GM18909 (cell line): ENCODE measurements at regions not wholly inside any gene's neighbourhood (a gene's known extent, or its start where the extent isn't known, plus 50 kb on each side); places are given as distances from the start of the nearest gene placed in this dataset.
"Not testable (repeated sequence)": the region's sequence is repeated elsewhere in the genome, so short reads cannot be mapped to it uniquely, and the experiment has no call there.

Experiments
- ATAC-seq: cut with Tn5 transposase; IDR thresholded peaks from one replicate; pipeline ENCODE4 v1.9.1; 2021; ENCODE audit warnings: mild to moderate bottlenecking; ENCODE audit not compliant: unreplicated experiment, poor library complexity

- ATAC-seq = no peak
These were observed 81.0 kb upstream of the TLE4 start for GRCh38 chr9:79490657-79491248.

- ATAC-seq = no peak
These were observed 79.4 kb upstream of the TLE4 start for GRCh38 chr9:79492092-79493009.

- ATAC-seq = not testable (repeated sequence)
These were observed 71.4 kb upstream of the TLE4 start for GRCh38 chr9:79500196-79500864.

- ATAC-seq = no peak
These were observed 70.2 kb upstream of the TLE4 start for GRCh38 chr9:79501546-79501945.

GRCh38 chr9:79507801-79508200 is 64.0 kb upstream of the TLE4 start:
- ATAC-seq = no peak

GRCh38 chr9:79512251-79512650 is 59.5 kb upstream of the TLE4 start:
- no peak for ATAC-seq
